ENCODE measurements at regions not wholly inside any gene's neighbourhood (a gene's known extent, or its start where the extent isn't known, plus 50 kb on each side); places are given as distances from the start of the nearest gene placed in this dataset.

DNA sequence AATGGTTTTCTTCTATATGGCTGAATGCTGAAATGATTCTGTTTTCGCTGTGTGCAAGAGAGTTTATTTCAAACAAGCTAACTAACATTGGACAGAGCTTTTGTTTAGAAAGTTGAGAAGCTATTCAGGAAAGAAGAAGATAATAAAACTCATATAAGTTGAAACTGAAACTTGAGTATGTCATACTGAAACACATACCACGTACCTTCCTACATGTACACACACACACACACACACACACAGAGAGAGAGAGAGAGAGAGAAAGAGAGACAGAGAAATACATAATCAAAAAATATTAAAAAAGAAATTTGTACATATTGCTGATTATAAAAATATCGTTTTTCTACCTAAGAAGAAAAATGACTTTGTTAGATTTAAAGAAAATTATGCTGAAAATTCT, 561.9 kb upstream of the KCND2 start:
- TF ChIP-seq SNAI2 (CRISPR knock-in tag; IDR thresholded peaks at IDR 0.05) = no peak
- no peak for TF ChIP-seq ZNF565 (CRISPR knock-in tag; conservative IDR thresholded peaks at IDR 0.05; ENCODE audit: low read depth)
- TF ChIP-seq, protein P1, sequence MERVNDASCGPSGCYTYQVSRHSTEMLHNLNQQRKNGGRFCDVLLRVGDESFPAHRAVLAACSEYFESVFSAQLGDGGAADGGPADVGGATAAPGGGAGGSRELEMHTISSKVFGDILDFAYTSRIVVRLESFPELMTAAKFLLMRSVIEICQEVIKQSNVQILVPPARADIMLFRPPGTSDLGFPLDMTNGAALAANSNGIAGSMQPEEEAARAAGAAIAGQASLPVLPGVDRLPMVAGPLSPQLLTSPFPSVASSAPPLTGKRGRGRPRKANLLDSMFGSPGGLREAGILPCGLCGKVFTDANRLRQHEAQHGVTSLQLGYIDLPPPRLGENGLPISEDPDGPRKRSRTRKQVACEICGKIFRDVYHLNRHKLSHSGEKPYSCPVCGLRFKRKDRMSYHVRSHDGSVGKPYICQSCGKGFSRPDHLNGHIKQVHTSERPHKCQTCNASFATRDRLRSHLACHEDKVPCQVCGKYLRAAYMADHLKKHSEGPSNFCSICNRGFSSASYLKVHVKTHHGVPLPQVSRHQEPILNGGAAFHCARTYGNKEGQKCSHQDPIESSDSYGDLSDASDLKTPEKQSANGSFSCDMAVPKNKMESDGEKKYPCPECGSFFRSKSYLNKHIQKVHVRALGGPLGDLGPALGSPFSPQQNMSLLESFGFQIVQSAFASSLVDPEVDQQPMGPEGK (CRISPR knock-in tag; IDR thresholded peaks at IDR 0.05; ENCODE audit: borderline replicate concordance) = no peak
- no peak for TF ChIP-seq TCF4 (CRISPR knock-in tag; IDR thresholded peaks at IDR 0.05; ENCODE audit: borderline replicate concordance)
- no peak for TF ChIP-seq RARB (CRISPR knock-in tag; IDR thresholded peaks at IDR 0.05)
- TF ChIP-seq BACH2 (CRISPR knock-in tag; IDR thresholded peaks at IDR 0.05; ENCODE audit: borderline replicate concordance) = no peak
- no peak for TF ChIP-seq ZC3H10 (CRISPR knock-in tag; IDR thresholded peaks at IDR 0.05)
- TF ChIP-seq CSDC2 (CRISPR knock-in tag; IDR thresholded peaks at IDR 0.05) = no peak
- TF ChIP-seq, protein P2, sequence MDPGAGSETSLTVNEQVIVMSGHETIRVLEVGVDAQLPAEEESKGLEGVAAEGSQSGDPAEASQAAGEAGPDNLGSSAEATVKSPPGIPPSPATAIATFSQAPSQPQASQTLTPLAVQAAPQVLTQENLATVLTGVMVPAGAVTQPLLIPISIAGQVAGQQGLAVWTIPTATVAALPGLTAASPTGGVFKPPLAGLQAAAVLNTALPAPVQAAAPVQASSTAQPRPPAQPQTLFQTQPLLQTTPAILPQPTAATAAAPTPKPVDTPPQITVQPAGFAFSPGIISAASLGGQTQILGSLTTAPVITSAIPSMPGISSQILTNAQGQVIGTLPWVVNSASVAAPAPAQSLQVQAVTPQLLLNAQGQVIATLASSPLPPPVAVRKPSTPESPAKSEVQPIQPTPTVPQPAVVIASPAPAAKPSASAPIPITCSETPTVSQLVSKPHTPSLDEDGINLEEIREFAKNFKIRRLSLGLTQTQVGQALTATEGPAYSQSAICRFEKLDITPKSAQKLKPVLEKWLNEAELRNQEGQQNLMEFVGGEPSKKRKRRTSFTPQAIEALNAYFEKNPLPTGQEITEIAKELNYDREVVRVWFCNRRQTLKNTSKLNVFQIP (CRISPR knock-in tag; IDR thresholded peaks at IDR 0.05; ENCODE audit: borderline replicate concordance, low read depth) = no peak
- TF ChIP-seq ZNF70 (CRISPR knock-in tag; IDR thresholded peaks at IDR 0.05) = no peak
- TF ChIP-seq ZFP3 (CRISPR knock-in tag; IDR thresholded peaks at IDR 0.05) = no peak
- TF ChIP-seq CSRNP3 (CRISPR knock-in tag; IDR thresholded peaks at IDR 0.05) = no peak
- no peak for TF ChIP-seq PPARA (CRISPR knock-in tag; IDR thresholded peaks at IDR 0.05; ENCODE audit: borderline replicate concordance)
- no peak for TF ChIP-seq ARNTL (CRISPR knock-in tag; IDR thresholded peaks at IDR 0.05; ENCODE audit: borderline replicate concordance, low read depth)
- no peak for TF ChIP-seq ZFP30 (CRISPR knock-in tag; IDR thresholded peaks at IDR 0.05)
- TF ChIP-seq, protein P3, sequence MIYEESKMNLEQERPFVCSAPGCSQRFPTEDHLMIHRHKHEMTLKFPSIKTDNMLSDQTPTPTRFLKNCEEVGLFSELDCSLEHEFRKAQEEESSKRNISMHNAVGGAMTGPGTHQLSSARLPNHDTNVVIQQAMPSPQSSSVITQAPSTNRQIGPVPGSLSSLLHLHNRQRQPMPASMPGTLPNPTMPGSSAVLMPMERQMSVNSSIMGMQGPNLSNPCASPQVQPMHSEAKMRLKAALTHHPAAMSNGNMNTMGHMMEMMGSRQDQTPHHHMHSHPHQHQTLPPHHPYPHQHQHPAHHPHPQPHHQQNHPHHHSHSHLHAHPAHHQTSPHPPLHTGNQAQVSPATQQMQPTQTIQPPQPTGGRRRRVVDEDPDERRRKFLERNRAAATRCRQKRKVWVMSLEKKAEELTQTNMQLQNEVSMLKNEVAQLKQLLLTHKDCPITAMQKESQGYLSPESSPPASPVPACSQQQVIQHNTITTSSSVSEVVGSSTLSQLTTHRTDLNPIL (CRISPR knock-in tag; IDR thresholded peaks at IDR 0.05; ENCODE audit: low read depth) = no peak
- TF ChIP-seq TOX (CRISPR knock-in tag; IDR thresholded peaks at IDR 0.05; ENCODE audit: borderline replicate concordance) = no peak
- no peak for TF ChIP-seq ESRRG (CRISPR knock-in tag; IDR thresholded peaks at IDR 0.05)
- no peak for ATAC-seq

DNA sequence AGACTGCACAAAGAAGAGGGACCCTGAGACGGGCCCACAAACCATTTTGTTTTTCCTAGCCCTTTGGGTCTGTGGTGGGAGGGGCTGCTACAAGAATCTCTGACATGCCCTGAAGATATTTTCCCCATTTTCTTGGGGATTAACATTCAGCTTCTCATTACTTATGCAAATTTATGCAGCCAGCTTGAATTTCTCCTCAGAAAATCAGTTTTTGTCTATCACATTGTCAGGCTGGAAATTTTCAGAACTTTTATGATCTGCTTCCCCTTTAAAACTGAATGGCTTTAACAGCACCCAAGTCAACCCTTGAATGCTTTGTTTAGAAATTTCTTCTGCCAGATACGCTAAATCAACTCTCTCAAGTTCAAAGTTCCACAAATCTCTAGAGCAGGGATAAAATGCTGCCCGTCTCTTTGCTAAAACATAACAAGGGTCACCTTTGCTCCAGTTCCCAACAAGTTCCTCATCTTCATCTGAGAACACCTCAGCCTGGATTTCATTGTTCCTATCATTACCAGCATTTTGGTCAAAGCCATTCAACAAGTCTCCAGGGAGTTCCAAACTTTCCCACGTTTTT, 560.0 kb upstream of the KCND2 start:
- TF ChIP-seq ZNF565 (CRISPR knock-in tag; conservative IDR thresholded peaks at IDR 0.05; ENCODE audit: low read depth) = no peak
- no peak for TF ChIP-seq SNAI2 (CRISPR knock-in tag; IDR thresholded peaks at IDR 0.05)
- TF ChIP-seq ZFP3 (CRISPR knock-in tag; IDR thresholded peaks at IDR 0.05) = no peak
- no peak for TF ChIP-seq CSRNP3 (CRISPR knock-in tag; IDR thresholded peaks at IDR 0.05)
- TF ChIP-seq, protein P3 (CRISPR knock-in tag; IDR thresholded peaks at IDR 0.05; ENCODE audit: low read depth) = no peak
- no peak for ATAC-seq

- ATAC-seq = no peak
- no peak for TF ChIP-seq TSHZ2 (CRISPR knock-in tag; IDR thresholded peaks at IDR 0.05)
- no peak for TF ChIP-seq RARB (CRISPR knock-in tag; IDR thresholded peaks at IDR 0.05)
- no peak for TF ChIP-seq ZFP30 (CRISPR knock-in tag; IDR thresholded peaks at IDR 0.05)
- no peak for TF ChIP-seq ISL1 (CRISPR knock-in tag; IDR thresholded peaks at IDR 0.05)
- no peak for TF ChIP-seq ZFP3 (CRISPR knock-in tag; IDR thresholded peaks at IDR 0.05)
- no peak for TF ChIP-seq TOX (CRISPR knock-in tag; IDR thresholded peaks at IDR 0.05; ENCODE audit: borderline replicate concordance)
- TF ChIP-seq ZNF8 (CRISPR knock-in tag; IDR thresholded peaks at IDR 0.05) = no peak
- no peak for TF ChIP-seq CSRNP3 (CRISPR knock-in tag; IDR thresholded peaks at IDR 0.05)
- no peak for TF ChIP-seq PPARA (CRISPR knock-in tag; IDR thresholded peaks at IDR 0.05; ENCODE audit: borderline replicate concordance)
- TF ChIP-seq, protein P2 (CRISPR knock-in tag; IDR thresholded peaks at IDR 0.05; ENCODE audit: borderline replicate concordance, low read depth) = no peak
- TF ChIP-seq ARNTL (CRISPR knock-in tag; IDR thresholded peaks at IDR 0.05; ENCODE audit: borderline replicate concordance, low read depth) = no peak
Observed at GRCh38 chr7:119713606-119714005, 559.4 kb upstream of the KCND2 start.

Data from SK-N-SH treated with all-trans-retinoic acid at 6 μM for 48 hours (cell line).